NT2/D1 (cell line): ENCODE measurements at regions not wholly inside any gene's neighbourhood (a gene's known extent, or its start where the extent isn't known, plus 50 kb on each side); places are given as distances from the start of the nearest gene placed in this dataset.

Experiments
- DNase-seq: peaks from one replicate; pipeline ENCODE4 v3.0.0-alpha.2; 2011; ENCODE audit warnings: low read depth, low spot score
- H3K27me3 ChIP-seq: 2 replicates; pipeline ENCODE4 v1.6.0; 2011; ENCODE audit warnings: mild to moderate bottlenecking; ENCODE audit not compliant: insufficient read length, insufficient read depth
- H3K36me3 ChIP-seq: 2 replicates; pipeline ENCODE4 v1.6.1; 2011; ENCODE audit warnings: mild to moderate bottlenecking, low read length, mixed read lengths; ENCODE audit not compliant: insufficient read depth, insufficient read length
- H3K4me1 ChIP-seq: 2 replicates; pipeline ENCODE4 v1.5.1; 2011; ENCODE audit not compliant: insufficient read depth, insufficient read length
- H3K4me3 ChIP-seq: 2 replicates; pipeline ENCODE4 v1.5.1; 2011; ENCODE audit warnings: low read depth; ENCODE audit not compliant: insufficient read length
- H3K9ac ChIP-seq: 2 replicates; pipeline ENCODE4 v1.6.0; 2011; ENCODE audit warnings: low read depth; ENCODE audit not compliant: insufficient read length
- H3K9me3 ChIP-seq: 2 replicates; pipeline ENCODE4 v1.5.1; 2011; ENCODE audit warnings: mild to moderate bottlenecking, low read length; ENCODE audit not compliant: insufficient read depth
- SUZ12 ChIP-seq: IDR thresholded peaks from 2 replicates; pipeline ENCODE4 v1.6.1; 2011; ENCODE audit not compliant: insufficient read length, insufficient read depth; ENCODE audit errors: extremely low read depth
- YY1 ChIP-seq: IDR thresholded peaks from 2 replicates; pipeline ENCODE4 v1.6.1; 2011; ENCODE audit not compliant: insufficient read length, insufficient read depth
- ZNF274 ChIP-seq: IDR thresholded peaks from 2 replicates; pipeline ENCODE4 v1.6.1; 2011; ENCODE audit warnings: mild to moderate bottlenecking, low read depth, low read length

DNA sequence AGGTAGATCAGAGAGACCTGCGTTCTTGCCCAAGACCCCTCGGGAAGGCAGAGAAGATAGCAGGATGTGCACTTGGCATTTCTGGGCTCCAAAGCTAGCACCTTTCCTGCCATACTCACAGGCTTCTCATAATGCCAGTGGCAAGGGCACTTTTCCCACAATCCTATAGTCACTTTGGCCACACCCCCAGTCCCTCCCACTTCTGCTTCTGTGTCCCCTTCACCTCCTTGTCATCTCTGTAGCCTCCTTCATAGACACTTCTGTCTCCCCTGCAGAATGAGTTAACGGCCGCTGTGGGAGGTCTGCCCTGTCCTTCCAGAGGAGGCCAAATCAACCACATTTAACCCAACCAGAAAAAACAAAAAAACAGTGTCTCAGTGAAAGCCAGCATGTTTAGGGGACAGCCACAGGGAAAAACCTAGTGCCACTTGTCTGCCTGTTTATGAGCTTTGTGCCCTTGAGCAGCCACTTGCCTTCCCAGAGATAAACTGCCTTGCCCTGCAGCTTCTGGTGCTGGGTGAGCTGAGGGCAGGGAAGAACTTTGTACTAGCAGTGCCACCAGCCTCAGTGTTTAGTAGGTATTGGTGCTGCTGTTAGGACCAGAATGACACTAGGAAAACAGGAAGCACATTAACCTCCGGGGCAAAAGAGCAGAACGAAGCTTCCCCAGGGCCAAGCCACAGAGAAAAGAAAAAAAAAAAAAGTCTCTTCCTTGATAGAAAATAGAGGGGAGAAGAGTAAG is 193.0 kb upstream of the PWP1 start:
- no peak for DNase-seq
- no peak for TF ChIP-seq SUZ12

DNA sequence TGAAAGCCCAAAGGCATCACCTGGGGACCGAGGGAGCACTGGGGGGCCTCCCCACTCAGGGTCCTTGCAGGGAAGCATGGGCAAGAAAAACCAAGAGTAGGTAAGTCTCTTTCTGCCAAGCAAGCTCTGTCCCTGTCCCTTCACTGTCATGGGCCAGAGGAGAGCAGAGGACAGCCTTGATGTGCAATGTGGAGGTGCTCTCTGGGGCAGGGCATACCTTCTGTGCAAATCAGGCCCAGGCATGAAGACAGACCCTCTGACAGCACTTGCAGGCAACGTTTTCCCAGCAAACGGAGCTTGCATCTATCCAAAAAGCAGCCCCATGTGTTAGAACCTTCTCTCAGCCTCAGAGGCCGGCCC is 192.5 kb upstream of the PWP1 start:
- no peaks in the 10 kb centered on the region for H3K36me3 ChIP-seq
- H3K4me1 ChIP-seq = peaks cover 5% of the 10 kb centered on the region
- no peak overlapping the region for H3K4me3 ChIP-seq
- H3K9me3 ChIP-seq = no peaks in the 10 kb centered on the region
- DNase-seq = no peak
- no peak overlapping the region for H3K9ac ChIP-seq
- TF ChIP-seq ZNF274 (no peak), YY1 (no peak), SUZ12 (no peak)
- no peaks in the 10 kb centered on the region for H3K27me3 ChIP-seq

More for the DNA sequence above, 193.0 kb upstream of the PWP1 start:
- no peaks in the 10 kb centered on the region for H3K36me3 ChIP-seq
- H3K27me3 ChIP-seq = no peaks in the 10 kb centered on the region
- no peaks in the 10 kb centered on the region for H3K9me3 ChIP-seq
- H3K9ac ChIP-seq = no peak overlapping the region
- peaks cover 5% of the 10 kb centered on the region for H3K4me1 ChIP-seq
- no peak overlapping the region for H3K4me3 ChIP-seq

DNA sequence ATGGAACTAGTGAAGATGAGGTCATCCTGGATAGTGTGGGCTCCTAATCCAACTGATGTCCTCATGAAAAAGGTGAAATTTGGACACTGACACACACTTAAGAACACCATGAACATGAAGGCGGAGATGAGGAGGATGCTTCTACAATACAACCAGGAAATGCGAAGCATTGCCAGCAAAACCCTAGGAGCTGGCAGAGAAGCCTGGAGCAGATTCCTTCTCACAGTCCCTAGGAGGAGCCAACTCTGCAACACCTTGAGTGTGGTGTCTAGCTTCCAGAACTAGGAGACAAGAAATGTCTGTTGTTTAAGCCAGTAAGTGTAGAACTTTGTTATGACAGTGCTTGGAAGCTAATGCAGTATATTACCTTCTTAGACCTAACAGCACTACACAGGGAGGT is 191.9 kb upstream of the PWP1 start:
- Histone ChIP-seq H3K9me3 (no peaks in the 10 kb centered on the region), H3K4me1 (peaks cover 5% of the 10 kb centered on the region), H3K9ac (no peak overlapping the region), H3K27me3 (no peaks in the 10 kb centered on the region), H3K36me3 (no peaks in the 10 kb centered on the region), H3K4me3 (no peak overlapping the region)
- no peak for TF ChIP-seq YY1
- TF ChIP-seq SUZ12 = no peak
- TF ChIP-seq ZNF274 = no peak
- DNase-seq = no peak

DNA sequence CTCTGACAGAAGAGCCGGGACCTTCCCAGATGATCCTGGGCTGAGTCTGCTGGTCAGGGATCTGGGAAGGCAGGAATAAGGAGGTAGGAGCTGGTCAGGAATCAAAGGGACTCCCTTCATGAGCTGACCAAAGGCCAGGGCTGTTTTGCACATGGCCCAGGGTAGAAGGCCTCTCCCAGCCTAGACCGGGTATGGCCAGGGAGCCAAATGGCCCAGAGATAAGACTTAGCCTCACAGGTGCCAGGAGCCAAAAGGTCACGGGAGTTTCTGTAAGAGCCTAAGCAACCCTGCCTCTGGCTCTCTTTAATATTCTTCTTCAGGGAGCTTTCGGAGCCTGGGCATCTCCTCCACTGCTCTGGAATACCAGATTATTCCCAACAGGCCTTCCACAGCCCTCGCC is 191.3 kb upstream of the PWP1 start:
- H3K4me3 ChIP-seq = no peak overlapping the region
- no peaks in the 10 kb centered on the region for H3K27me3 ChIP-seq
- DNase-seq = no peak
- peaks cover 5% of the 10 kb centered on the region for H3K4me1 ChIP-seq
- TF ChIP-seq YY1 (no peak), ZNF274 (no peak), SUZ12 (no peak)
- no peak overlapping the region for H3K9ac ChIP-seq
- no peaks in the 10 kb centered on the region for H3K36me3 ChIP-seq
- H3K9me3 ChIP-seq = no peaks in the 10 kb centered on the region

DNA sequence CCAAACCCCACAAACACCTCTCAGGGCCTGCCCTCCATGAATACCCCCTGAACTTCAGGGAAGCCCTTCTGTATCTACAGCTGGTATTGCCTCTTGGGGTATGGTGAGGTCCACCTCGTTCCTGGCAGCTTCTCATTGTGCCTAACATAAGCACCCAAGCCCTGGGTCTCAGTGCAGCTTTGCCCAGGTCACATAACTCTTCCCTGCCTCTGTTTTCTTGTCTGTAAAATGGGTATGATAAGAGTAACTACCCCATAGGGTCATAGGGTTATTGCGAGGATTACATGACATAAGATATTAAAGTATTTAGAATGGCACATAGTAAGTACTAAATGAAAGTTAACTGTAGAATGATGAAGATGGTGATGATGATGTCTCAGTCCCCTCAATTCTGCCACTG is 190.0 kb upstream of the PWP1 start:
- no peak for DNase-seq
- Histone ChIP-seq H3K9ac (no peak overlapping the region), H3K4me3 (no peak overlapping the region), H3K27me3 (no peaks in the 10 kb centered on the region), H3K36me3 (no peaks in the 10 kb centered on the region), H3K9me3 (no peaks in the 10 kb centered on the region), H3K4me1 (peaks cover 5% of the 10 kb centered on the region)
- TF ChIP-seq ZNF274 (no peak), YY1 (no peak), SUZ12 (no peak)

DNA sequence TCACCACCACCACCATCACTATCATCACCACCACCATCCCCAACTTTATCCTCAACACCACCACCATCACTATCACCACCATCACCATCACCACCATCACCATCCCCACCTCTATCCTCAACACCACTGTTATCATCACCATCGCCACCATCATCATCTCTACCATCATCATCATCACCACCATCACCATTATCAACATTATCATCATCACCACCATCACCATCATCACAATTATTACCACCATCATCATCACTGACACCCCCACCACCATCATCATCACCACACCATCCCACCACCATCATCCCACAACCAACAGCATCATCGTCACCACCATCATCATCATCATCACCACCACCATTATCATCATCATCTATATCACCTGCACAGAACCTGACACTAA is 188.4 kb upstream of the PWP1 start:
- TF ChIP-seq YY1 (no peak), ZNF274 (no peak), SUZ12 (no peak)
- no peaks in the 10 kb centered on the region for H3K9me3 ChIP-seq
- no peak for DNase-seq
- no peaks in the 10 kb centered on the region for H3K36me3 ChIP-seq
- peaks cover 5% of the 10 kb centered on the region for H3K4me1 ChIP-seq
- H3K27me3 ChIP-seq = no peaks in the 10 kb centered on the region
- no peak overlapping the region for H3K9ac ChIP-seq
- H3K4me3 ChIP-seq = no peak overlapping the region

DNA sequence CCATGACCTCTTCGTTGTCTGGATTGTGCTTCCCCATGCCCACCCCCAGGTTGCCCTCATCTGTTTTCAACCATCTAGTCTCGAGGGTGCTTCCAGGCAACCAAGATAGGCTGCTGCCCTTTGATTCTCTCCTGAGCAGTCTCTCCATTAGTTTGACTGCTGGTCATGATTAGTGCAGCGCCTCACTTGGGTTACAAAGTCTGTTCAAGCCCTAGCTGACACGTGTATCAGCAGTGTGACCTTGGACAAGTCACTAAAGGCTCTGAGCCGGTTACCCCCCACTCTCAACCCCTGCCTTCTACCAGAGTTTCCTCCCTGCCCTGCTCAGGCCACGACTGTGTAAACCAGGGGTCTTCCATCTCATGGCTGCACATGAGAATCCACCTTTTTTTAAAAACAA is 185.3 kb upstream of the PWP1 start:
- Histone ChIP-seq H3K4me1 (peaks cover 1% of the 10 kb centered on the region), H3K4me3 (no peak overlapping the region), H3K27me3 (peaks cover 7% of the 10 kb centered on the region), H3K9ac (no peak overlapping the region), H3K9me3 (no peaks in the 10 kb centered on the region), H3K36me3 (no peaks in the 10 kb centered on the region)
- TF ChIP-seq YY1 (no peak), SUZ12 (no peak), ZNF274 (no peak)
- DNase-seq = no peak
